Fibroblast of the conjunctiva (primary cell): ENCODE measurements at regions not wholly inside any gene's neighbourhood (a gene's known extent, or its start where the extent isn't known, plus 50 kb on each side); places are given as distances from the start of the nearest gene placed in this dataset.

Source experiments
- DNase-seq: peaks from one replicate; pipeline ENCODE4 v3.0.0-alpha.2; 2010; ENCODE audit warnings: low read depth

DNA sequence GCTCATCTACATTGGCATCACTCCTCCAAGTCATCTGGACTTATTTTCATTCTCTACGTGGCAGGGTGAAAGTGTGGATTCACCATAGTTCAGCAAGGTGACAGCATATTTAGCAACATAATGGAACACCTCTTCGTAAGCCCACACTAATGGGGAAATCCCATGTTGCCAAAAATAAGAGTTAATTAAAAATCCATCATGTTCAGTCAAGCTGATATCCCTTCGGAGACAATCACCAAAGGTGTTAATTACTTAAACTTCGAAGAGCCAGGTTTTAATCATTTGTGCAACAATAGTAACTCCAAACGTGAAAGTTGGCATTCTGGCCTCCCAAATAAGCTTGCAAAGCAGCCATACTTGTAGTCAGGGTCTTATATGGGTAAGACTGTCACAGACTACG is 242.9 kb downstream of the NSG2 start:
- no peak for DNase-seq

DNA sequence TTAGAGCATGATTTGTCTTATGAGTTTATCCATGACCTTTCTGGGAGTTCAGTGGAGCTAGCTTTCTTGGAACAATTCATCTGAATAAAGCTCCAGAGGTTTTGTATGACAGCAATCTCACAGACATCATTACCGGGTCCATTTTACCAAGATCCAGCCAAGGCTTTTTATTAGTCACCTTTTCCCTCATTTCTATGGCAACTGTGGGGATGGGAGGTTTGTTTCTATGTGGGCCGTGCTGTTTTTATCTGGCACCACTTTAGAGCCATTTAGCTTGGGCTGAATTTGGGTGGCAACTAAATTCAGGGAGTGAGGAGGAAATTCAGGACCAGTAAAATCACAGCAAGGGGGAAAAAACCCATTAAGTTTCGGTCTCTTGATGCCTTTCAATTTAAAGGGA is 245.7 kb downstream of the NSG2 start:
- DNase-seq = no peak

DNA sequence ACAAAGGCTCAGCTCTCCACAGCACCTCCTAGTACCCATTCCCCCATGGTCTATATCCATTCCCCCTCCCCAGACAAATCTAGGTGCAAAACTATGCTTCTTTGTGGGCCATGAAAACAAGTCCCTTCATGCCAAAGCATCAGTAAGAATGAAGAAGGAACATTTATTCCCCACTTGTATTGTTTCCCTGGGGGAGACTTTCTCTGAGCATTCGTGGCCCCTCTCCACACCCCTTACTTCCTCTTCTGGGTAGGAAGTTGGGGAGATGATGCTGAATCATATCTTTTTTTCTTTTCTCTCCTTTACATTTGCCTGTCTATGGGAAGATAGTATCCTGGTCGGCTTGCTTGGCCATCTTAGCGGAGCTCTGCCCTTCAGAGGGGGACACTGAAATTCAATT is 246.8 kb downstream of the NSG2 start:
- DNase-seq = no peak

DNA sequence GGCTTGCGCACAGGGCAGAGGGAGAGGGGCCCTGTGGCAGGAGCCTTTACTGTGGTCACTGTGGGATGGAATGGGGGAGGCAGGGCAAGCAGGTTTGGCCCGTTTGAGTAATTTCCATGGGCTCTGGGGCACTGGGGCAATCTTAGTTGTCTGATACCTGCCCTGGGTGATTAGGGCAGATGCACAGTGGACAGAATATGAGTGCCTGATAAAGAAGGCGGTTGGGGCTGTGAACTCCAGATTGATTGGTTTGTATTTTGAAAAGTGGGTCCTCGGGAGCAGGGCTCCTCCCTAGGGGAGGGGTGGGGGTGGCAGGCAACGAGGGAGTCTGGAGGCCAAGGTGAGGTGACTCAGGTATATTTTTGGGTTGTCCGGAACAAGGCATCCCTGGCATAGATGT is 247.5 kb downstream of the NSG2 start:
- no peak for DNase-seq

DNA sequence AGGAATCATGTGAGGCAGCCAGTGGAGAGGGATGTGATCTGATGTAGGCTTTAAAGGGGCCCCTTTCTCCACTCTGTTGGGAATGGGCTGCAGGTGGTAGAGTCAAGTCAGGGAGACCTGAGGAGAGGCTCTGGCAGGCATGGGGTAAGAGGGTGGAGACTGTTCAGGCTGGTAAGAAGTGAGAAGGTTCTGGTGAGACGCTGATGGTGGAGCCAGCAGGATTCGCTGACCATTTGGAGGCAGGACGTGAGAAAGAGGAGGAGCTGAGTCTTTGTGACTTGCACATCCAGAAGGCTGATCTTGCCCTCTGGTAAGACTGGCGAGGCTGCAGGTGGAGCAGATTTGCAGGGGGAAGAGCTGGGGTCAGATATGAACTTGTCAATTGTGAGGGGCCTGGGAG is 248.0 kb downstream of the NSG2 start:
- no peak for DNase-seq

DNA sequence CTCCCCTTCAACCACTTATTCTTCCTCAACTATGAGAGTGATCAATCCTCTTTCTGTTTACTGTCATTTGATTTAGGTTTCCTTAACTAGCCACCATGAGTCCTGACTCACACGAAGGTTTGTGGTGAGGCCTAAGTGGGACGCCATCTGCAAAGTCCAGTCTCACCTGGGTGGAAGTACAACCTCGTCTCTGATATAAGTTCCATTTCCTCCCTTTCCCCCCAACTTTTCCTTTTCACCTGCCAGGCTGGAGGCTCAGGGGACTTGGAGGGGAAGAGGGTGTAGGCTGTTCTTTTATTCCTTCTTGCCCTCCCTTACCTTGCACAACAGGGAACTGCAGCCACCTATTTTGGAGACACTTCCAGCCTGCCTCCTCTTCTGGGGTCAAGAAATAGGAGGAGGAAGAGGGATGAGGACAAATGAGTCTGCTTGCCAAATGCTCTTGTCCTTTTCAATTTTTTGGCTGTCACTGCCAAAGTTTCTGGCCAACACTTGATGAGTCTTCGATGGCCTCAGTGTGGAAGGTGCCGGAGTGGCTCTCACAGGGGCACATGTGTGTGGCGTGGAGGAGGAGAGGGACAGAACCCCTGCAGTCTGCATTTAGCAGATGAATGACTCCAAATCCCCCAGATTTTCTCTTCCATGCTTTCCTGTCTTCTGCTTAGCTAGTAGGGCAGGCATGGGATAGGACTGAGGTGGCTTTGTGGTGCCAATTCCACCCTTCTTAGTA is 249.6 kb downstream of the NSG2 start:
- DNase-seq = no peak

DNA sequence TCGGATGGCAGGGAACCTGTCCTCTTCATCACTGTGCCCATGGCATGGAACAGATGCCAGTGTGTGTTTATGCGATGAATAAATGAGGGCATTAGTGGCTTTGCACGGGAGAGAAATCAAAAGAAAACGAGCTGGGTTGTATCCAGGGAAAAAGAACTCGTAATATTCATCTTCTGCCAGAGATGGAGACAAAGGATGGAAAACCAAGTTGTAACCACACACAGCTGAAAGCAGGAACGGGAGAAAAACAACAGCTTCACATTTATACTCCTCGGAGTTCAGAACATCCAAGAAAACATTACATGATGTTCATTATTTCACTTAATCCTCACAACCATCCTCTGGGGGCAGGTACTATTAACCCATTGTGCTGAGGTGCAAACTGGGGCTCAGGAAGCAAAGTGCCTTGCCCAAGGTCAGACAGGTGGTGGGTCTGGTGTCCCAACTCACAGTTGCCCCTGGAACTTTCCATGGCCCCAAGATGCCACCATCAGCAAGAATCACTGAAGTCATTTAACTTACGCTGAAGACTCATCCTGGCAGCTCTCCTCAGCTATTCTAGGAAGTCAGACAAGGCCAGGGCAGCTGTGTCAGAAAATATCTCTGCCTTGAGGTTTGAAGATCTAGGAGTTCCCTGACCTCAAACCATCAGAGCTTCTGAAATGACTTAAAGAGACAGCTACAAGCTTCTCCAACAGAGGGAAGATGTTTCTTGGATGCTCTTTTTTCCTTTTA is 250.4 kb downstream of the NSG2 start:
- DNase-seq = no peak

DNA sequence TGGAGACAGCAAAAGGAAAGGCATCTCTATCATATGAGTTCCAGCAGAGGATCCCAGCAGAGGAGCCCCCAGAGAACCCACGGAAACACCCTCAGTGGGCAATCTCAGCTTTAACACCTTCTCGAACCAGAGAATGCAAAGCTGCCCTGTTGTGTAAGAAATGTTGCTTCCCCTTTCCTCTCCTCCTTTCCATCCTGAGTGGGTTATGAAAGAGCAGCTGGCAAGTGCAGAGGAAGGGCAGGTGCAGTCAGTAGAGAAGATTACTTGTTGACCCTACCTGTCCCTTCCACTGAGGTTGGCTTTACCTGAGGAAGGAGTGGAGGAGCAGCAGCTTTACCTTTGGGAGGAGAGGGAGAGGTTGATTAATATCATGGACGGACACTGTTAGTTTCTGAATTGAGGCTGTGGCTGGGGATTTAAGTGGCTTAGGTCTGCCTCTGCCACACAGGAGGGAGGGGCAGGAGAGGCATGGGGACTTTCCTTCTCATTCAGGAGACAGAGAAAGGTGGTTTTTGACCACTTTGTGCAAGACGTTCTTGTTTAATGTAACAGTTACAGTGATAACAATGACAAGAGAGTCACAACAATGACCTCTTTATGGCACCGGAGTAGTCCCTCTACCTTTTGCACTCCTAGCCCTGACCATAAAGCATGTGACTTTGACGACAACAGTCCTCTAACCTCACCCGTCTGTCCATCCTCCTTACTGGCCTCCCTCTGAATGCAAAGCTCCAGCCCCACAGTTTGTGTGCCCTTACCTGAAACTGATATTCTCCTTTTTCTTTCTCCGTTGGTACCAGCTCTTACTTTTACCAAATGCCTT is 254.8 kb downstream of the NSG2 start:
- no peak for DNase-seq

DNA sequence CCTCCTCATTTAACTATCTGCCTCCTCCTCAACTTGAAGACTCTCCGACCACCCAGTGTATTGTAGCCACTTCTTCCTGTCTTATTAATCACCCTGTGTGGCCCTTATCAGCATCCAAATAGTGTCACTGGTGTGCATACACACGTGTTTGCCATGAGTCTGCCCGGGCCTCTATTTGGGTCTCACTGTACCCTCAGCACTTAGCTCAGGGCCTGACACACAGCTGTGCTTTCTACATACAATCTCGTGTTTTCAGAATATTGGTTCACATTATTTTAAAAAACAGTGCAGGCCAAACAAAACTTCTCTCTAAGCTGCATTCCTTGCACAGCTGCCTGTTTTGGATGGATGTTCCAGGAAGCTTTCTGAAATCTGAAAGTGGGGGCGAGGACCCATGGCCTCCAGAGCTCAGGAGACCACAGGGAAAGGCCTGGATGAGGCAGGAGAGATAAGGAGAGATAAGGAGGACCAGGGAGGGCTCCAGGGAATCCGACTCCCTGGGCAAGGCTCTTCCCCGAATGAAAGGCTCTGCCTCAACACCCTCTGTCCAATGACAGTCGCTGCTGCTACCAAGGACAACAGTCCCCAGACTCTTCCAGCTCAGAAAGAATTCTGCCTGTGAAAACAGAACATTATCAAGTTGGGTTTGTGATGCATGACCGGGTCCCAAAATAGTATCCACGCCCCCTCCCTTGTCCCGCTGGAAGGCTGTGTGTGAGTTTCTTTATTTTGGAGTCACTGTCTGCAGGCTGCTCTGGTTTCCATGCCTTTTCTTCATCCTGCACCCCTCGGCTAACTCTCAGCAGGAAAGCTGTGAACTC is 255.6 kb downstream of the NSG2 start:
- no peak for DNase-seq

DNA sequence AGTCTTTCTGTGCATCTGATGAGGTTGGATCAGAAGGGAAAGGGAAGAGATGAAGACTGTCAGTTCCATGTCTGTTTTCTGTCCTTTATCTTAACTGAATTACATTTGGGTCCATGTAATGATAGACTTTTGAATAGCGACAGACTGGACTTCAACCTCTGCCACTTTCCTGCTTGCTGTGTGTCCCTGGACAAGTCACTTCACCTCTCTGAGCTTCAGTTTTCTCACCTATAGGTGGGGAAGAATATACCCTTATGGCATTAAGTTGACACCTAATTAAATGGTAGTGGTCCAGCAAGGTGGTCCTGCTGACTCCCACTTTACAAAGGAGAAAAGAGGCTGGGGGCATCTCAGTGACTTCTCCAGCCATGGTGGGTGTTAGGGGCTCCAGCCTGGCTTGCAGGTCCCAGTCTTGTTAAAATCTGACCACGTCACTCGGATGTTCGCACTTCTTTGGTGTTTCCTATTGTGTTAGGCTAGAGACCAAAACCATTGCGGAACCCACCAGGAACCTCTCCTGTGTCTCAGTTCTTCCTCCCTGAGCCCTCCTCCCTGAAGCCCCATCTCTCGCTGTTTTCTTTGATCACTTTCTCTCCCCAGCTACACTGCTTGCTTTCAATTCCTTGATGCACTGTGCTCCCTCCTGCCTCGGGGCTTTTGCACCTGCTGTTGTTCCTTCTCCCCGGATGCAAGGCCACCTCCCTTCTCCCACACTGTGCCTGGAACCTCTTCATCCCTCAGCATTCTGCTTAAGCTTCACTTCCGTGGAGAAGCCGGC is 256.5 kb downstream of the NSG2 start:
- no peak for DNase-seq

DNA sequence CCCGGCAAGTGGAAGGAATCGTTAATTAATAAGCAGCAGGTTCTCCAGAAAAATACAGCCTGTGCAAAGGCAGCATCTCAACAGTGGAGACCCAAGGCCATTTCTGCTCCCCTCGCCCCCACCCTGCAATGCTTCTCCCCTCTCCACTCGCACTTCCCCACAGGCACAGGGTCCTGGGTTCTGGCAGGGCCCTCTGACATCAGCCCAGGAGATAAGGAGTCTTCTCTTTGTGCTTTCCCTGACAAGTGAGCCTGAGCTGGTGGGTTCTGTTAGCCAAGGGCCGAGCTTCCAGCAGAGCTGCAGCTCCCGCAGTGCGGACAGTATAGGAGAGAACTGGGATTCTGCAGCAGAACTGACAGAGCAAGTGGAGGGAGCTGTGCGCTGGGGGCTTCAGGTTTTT is 257.5 kb downstream of the NSG2 start:
- DNase-seq = no peak

DNA sequence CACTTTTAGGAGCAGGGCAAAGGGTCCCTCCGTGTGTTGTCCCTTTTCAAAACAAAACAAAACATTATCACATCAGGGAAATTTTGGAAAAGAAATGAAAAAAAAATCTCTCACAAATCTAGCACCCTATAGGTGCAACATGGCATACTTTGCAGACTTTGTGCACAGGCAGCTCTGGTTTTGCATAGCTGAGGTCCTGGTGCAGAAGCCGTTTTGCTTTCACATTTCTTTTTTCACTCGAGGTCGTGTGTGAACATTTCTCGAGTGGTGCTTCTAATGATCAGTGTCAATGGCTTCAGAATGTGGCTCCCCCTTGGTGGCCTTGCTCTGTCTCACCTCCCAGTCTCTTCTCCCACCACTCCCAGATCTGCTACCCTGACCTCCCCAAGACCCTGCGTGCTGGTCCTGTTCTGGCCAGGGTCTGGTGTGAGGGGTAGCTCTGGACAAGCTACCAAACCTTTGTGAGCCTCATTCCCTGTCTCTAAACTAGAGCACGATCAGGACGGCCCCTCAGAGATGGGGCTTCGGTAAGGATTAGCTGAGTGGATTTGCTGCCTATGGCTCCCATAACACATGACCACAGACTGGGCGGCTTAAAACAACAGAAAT is 258.0 kb downstream of the NSG2 start:
- DNase-seq = no peak

DNA sequence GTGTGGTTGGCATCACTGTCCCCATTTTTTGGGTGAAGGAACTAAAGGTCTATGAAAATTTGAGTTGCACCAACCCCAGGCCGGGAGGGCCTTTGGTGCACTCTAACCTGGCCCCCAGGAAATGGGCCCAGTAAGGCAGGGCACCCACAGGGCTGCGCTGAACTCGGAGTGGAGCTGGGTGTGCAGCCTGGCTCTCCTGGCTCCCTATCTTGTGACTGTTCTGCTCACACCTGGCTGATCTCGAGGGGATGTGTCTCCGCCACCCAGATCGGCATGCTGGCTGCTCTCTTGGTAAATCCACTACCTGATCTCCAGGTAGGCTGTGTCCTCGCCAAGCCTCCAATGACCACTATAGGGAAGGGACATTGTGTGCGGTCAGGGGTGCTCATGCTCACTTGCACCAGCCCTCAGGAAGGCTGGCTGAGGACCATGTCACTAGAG is 259.8 kb downstream of the NSG2 start:
- DNase-seq = no peak

DNA sequence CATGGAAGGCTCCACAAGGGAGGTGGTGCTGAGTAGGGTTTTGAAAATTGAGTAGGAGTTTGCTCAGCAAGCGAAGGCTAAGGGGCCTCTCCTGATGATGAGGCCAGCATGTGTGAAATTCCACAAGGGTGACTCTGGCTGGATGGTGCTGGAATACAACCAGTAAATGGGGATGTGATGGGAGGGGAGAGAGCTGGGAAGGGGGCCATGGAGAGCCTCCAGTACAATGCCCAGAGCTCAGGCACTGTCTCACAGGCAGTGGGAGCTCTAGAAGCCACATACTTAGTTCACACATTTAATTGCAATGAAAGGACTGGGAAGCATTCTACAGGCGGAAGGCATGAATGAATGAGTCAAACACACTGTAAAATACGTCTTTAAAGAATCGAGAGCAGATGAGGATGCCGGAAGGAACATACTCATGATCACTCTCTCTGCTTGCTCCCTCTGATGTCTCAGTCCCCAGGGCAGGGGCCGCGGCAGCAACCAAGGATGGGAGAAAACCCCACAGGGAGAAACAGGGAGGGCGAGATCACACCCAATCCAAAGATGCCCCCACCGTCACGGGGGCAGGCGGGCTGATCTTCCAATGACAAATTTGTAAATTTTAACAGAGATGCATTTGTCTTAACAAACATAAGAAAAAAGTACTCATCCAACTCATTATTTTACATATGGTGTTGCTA is 261.0 kb downstream of the NSG2 start:
- DNase-seq = no peak

DNA sequence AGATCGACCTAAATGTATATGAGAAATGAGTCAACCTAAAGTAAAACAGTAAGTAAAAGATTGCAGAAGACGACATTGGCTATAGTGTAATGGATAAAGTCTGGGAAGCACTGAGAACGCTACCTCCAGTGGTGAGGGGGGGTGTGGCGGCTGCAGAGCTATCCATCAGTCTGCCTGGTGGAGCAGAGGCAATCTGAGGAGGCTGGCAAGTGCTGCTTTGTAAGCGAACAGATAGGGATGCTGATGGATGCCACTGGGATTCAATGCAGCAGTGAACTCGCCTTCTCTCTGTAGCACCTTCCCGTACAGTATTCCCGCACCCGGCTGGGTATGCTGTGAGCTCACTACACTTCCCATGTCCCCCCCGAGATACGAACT is 261.5 kb downstream of the NSG2 start:
- no peak for DNase-seq

DNA sequence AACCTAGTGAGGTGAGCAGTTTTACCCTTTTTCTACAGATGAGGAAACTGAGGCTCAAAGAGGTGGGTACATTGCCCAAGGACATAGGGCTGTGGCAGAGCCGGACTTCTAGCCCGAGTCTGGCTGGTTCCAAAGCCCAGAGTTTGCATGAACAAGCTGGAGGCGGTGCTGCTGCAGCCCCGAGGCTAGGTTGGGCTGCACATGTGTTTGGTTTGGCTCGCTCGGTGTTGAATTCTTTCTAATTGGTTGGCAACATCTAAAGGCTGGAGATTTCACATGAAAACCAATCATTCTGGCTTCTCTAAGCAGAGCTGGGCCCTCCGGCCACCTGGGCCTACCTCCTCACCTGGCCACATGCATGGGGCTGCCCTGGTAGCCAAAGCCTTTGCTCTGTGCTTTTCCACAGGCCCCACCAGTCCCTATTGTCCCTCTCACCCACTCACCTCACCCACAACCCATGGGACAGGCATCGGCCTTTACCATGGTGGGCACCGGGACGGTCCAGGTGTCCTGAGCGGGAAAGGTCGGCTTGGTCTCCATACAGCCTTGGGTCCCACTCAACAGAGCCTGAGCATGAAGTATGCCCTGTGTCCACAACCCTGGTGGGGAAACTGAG is 262.3 kb downstream of the NSG2 start:
- no peak for DNase-seq

DNA sequence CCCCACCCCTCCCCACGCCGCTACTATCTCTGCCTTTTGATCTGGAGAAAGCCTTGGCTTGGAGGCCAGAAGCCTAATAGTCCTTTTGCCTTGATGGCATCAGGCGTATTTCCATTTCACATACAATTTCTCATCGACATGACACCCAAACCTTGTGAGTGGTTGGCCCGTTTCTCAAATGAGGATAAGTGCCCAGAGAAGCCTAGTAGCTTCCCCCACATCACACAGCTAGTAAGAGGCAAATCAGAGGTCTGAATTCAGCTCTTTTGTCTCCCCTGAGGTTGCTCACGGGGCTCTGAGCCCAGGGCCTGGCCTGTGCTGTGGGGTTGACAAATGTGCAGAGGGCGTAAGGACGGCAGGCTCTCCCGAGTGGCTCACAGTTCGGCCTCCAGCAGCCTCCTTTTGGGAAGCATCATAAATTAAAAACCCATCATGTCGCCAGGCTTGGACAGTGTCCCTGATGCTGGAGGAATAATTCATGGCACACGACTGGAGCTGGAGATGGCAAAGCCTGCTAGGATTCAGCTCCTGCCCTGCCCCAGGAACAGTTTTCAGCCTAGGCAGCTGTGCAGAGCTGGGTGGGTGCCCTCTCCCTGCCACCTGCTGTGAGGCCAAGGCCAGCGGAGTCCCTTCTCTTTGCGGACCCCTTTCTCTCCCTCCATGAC is 263.8 kb downstream of the NSG2 start:
- DNase-seq = no peak

DNA sequence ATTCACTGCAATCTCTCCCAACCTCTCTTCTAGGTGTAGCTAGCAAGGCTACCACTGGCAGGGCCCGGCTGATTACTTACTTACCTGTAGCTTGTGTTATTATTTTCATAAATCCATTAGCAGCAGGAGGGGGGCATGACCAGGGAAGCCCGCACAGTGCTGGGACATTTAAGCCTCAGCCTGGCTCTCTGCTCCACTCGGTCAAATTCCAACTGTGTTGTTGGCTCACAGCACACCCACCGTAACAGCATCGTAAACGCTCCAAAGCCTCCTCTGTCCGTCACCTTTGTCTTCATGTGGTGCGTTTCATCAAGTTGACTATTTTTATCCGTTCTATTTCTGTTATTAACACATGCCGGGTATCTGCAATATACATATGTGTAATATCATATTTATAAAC is 264.7 kb downstream of the NSG2 start:
- DNase-seq = no peak

DNA sequence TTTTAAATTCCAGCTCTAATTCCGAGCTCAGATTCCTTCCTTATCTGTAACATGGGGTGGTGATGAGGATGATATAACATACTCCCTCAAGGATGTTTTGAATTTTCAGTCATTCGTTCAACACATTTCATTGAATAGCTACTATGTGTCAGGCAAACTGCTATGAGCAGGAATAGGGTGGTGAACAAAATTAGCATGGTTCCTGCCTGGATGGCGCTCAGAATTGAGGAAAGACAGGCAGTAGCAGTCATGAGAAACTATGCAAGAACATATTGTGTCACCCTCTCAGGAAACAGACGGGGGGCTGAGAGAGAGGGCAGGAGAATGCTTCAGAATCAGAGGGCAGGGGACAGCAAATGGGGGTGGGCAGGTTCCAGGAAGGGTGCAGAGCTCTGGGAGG is 265.2 kb downstream of the NSG2 start:
- DNase-seq = no peak
